Loucy (cell line): ENCODE measurements at regions not wholly inside any gene's neighbourhood (a gene's known extent, or its start where the extent isn't known, plus 50 kb on each side); places are given as distances from the start of the nearest gene placed in this dataset.

ENCODE experiments used
- H2AFZ ChIP-seq: fragments of 200-600 bp; sonication (generic); 2 replicates; pipeline ENCODE4 v1.6.0; 2016; ENCODE audit warnings: antibody characterized with exemption, mild to moderate bottlenecking, low read length, moderate library complexity
- H3F3A ChIP-seq: fragments of 200-600 bp; 2 replicates; pipeline ENCODE4 v1.6.0; 2016; ENCODE audit warnings: antibody characterized with exemption, low read depth, mild to moderate bottlenecking
- H3K27me3 ChIP-seq: fragments of 200-600 bp; sonication (generic); 2 replicates; pipeline ENCODE4 v1.6.1; 2014; ENCODE audit warnings: low read length, mild to moderate bottlenecking; ENCODE audit not compliant: insufficient read depth, poor library complexity, severe bottlenecking
- H3K36me3 ChIP-seq: fragments of 200-600 bp; sonication (generic); 2 replicates; pipeline ENCODE4 v1.6.1; 2016; ENCODE audit warnings: low read length; ENCODE audit not compliant: insufficient read depth
- H3K4me1 ChIP-seq: fragments of 200-600 bp; sonication (generic); 2 replicates; pipeline ENCODE4 v1.5.1; 2014; ENCODE audit warnings: low read length, mild to moderate bottlenecking; ENCODE audit not compliant: insufficient read depth, poor library complexity, severe bottlenecking
- H3K4me2 ChIP-seq: fragments of 200-600 bp; sonication (generic); 2 replicates; pipeline ENCODE4 v1.6.0; 2014; ENCODE audit warnings: antibody characterized with exemption, low read length, low read depth, mild to moderate bottlenecking; ENCODE audit not compliant: poor library complexity, severe bottlenecking
- H3K4me3 ChIP-seq: fragments of 200-600 bp; sonication (generic); 2 replicates; pipeline ENCODE4 v1.5.1; 2014; ENCODE audit warnings: low read length, mild to moderate bottlenecking, mixed read lengths; ENCODE audit not compliant: poor library complexity, severe bottlenecking
- H3K79me2 ChIP-seq: fragments of 200-600 bp; sonication (generic); 2 replicates; pipeline ENCODE4 v1.6.1; 2014; ENCODE audit warnings: low read length; ENCODE audit not compliant: insufficient read depth
- H3K9ac ChIP-seq: fragments of 200-600 bp; sonication (generic); 2 replicates; pipeline ENCODE4 v1.6.0; 2014; ENCODE audit warnings: mild to moderate bottlenecking, low read depth, low read length, moderate library complexity; ENCODE audit not compliant: poor library complexity, severe bottlenecking
- H3K9me2 ChIP-seq: fragments of 200-600 bp; sonication (generic); replicated peaks from 2 replicates; pipeline ENCODE4 v1.6.1; 2016; ENCODE audit warnings: low read depth, low read length, mixed read lengths
- H3K9me3 ChIP-seq: fragments of 200-600 bp; sonication (generic); 2 replicates; pipeline ENCODE4 v1.6.1; 2014; ENCODE audit warnings: mild to moderate bottlenecking, antibody characterized with exemption, low read length, low read depth; ENCODE audit not compliant: insufficient read depth
- H4K20me1 ChIP-seq: fragments of 200-600 bp; sonication (generic); 2 replicates; pipeline ENCODE4 v1.6.0; 2014; ENCODE audit warnings: antibody characterized with exemption, low read length, mild to moderate bottlenecking; ENCODE audit not compliant: insufficient read depth, poor library complexity, severe bottlenecking
- EZH2phosphoT487 ChIP-seq: fragments of 200-600 bp; IDR thresholded peaks from 2 replicates; pipeline ENCODE4 v1.6.1; 2018; ENCODE audit warnings: antibody characterized with exemption, mild to moderate bottlenecking, moderate library complexity, borderline replicate concordance
- TF ChIP-seq, protein P1 (sequence below): fragments of 200-600 bp; sonication (generic); conservative IDR thresholded peaks from 2 replicates; pipeline ENCODE4 v1.5.1; 2014; ENCODE audit warnings: mild to moderate bottlenecking, antibody characterized with exemption, low read length

DNA sequence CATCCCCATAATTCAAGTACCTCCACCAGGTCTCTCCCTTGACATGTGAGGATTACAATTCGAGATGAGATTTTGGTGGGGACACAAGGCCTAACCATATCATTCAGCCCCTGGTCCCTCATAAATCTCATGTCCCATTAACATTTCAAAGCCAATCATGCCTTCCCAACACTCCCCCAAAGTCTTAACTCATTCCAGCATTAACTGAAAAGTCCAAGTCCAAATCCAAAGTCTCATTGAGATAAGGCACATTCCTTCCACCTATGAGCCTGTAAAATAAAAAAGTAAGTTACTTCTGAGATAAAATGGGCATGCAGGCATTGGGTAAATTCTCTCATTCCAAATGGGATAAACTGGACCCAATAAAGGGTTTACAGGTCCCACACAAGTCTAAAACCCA lies 849.7 kb downstream of the BCL11A start:
- H3K79me2 ChIP-seq, result no peaks in the 10 kb centered on the region
- no peak overlapping the region for H3K4me3 ChIP-seq
- H3K9me2 ChIP-seq, result no peaks in the 10 kb centered on the region
- H3K4me1 ChIP-seq, result no peaks in the 10 kb centered on the region
- H2AFZ ChIP-seq, result no peak overlapping the region
- TF ChIP-seq, protein P1, sequence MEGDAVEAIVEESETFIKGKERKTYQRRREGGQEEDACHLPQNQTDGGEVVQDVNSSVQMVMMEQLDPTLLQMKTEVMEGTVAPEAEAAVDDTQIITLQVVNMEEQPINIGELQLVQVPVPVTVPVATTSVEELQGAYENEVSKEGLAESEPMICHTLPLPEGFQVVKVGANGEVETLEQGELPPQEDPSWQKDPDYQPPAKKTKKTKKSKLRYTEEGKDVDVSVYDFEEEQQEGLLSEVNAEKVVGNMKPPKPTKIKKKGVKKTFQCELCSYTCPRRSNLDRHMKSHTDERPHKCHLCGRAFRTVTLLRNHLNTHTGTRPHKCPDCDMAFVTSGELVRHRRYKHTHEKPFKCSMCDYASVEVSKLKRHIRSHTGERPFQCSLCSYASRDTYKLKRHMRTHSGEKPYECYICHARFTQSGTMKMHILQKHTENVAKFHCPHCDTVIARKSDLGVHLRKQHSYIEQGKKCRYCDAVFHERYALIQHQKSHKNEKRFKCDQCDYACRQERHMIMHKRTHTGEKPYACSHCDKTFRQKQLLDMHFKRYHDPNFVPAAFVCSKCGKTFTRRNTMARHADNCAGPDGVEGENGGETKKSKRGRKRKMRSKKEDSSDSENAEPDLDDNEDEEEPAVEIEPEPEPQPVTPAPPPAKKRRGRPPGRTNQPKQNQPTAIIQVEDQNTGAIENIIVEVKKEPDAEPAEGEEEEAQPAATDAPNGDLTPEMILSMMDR, result no peak
- TF ChIP-seq EZH2phosphoT487, result no peak
- H3K27me3 ChIP-seq, result no peaks in the 10 kb centered on the region
- H3K4me2 ChIP-seq, result no peak overlapping the region
- no peak overlapping the region for H3K9ac ChIP-seq
- H3K9me3 ChIP-seq, result no peaks in the 10 kb centered on the region
- H3F3A ChIP-seq, result no peaks in the 10 kb centered on the region
- H3K36me3 ChIP-seq, result no peaks in the 10 kb centered on the region
- H4K20me1 ChIP-seq, result no peaks in the 10 kb centered on the region

DNA sequence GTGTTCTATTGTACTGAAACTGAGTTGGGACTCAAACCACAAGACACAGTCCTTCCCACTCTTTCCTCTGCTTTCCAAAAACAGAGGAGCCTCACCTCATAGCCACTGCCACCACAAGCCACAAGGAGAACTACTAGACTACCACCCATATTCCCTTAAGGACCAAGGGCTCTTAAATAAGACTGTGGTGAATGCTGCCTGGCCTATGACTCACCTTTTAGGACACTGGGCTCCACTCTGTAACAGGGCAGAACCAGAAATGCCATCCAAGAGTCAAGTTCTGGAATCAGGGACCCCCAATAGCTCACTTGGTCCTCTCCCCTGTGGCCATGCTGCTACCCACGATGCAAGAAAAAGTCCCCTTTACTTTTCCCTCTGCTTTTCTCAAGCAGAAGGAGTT lies 851.4 kb downstream of the BCL11A start:
- Histone ChIP-seq H4K20me1 (no peaks in the 10 kb centered on the region), H3K4me3 (no peak overlapping the region), H3K9me2 (no peaks in the 10 kb centered on the region), H3K27me3 (no peaks in the 10 kb centered on the region), H3F3A (no peaks in the 10 kb centered on the region), H3K4me1 (no peaks in the 10 kb centered on the region), H3K36me3 (no peaks in the 10 kb centered on the region), H3K9ac (no peak overlapping the region), H2AFZ (no peak overlapping the region), H3K9me3 (no peaks in the 10 kb centered on the region), H3K4me2 (no peak overlapping the region), H3K79me2 (no peaks in the 10 kb centered on the region)
- no peak for TF ChIP-seq EZH2phosphoT487
- TF ChIP-seq, protein P1, result no peak

DNA sequence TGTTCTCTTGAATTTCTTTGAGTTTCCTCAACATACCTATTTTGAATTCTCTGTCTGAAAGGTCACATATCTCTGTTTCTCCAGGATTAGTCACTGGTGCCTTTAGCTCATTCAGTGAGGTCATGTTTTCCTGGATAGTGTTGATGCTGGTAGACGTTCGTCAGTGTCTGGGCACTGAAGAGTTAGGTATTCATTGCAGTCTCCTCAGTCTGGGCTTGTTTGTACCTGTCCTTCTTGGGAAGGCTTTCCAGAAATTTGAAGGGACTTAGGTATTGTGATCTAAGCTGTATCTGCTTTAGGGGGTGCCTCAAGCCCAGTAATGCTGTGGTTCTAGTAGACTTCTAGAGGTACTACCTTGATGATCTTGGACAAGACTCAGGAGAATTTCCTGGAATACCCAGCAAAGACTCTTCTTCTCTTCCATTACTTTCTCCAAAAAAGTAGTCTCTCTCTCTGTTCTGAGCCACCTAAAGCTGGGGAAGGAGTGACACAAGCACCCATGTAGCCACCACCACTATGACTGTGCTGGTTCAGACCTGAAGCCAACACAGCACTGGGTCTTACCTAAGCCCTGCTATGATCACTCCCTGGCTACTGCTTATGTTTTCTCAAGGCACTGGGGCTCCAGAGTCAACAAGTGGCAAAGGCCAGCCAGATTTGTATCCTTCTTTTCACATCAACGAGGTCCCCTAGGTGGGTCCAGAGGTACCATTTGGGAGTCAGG lies 852.0 kb downstream of the BCL11A start:
- no peaks in the 10 kb centered on the region for H3K79me2 ChIP-seq
- no peaks in the 10 kb centered on the region for H4K20me1 ChIP-seq
- H3F3A ChIP-seq, result no peaks in the 10 kb centered on the region
- no peaks in the 10 kb centered on the region for H3K9me3 ChIP-seq
- H3K27me3 ChIP-seq, result no peaks in the 10 kb centered on the region
- H3K4me1 ChIP-seq, result no peaks in the 10 kb centered on the region
- H3K36me3 ChIP-seq, result no peaks in the 10 kb centered on the region
- no peaks in the 10 kb centered on the region for H3K9me2 ChIP-seq
- H2AFZ ChIP-seq, result no peak overlapping the region
- TF ChIP-seq, protein P1, result no peak
- no peak for TF ChIP-seq EZH2phosphoT487
- H3K4me2 ChIP-seq, result no peak overlapping the region
- H3K4me3 ChIP-seq, result no peak overlapping the region
- no peak overlapping the region for H3K9ac ChIP-seq
